SIG-M5 treated with dmso at 0.1 percent for 504 hours (cell line): ENCODE measurements at regions not wholly inside any gene's neighbourhood (a gene's known extent, or its start where the extent isn't known, plus 50 kb on each side); places are given as distances from the start of the nearest gene placed in this dataset.

ENCODE experiments used
- DNase-seq: peaks from one replicate; lab custom pipeline; 2025; ENCODE audit not compliant: unreplicated experiment; lab: John Stamatoyannopoulos, UW

DNA sequence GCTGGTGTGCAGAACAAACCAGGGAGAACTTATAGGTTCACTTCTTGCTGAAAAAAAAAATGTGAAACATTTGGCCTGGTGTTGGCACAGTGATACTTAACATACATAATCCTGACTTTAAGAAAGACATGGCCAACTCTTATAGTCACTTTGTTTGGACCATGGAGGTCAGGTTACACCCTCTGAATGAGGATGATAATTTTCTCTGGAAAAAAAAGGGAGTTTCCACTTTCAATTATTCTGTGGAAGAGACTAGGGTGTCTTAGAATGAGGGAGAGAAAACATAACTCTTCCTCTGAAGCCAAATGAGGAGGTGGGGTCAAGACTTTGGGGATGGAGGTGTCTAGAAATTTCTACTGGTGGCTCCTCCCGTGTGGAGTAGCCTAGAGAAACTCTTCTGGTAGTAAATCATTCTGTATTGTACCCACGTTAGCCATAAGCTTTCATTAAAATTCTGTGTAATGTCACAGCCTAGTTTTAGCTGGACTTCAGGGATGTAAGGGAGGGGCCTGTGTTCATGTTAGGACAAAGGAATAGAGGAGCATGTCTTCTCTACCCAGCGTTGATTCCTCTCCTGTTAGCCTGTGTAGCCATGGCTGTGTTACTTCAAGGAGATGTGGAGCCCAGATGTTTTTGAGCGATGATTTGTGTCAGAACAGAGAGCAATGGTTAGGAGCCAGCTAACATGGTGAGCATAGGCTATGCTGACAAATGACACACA lies 328.3 kb downstream of the GPAT3 start:
- DNase-seq = no peak

GRCh38 chr4:83862471-83862870 lies 326.6 kb downstream of the GPAT3 start:
- no peak for DNase-seq

GRCh38 chr4:83860200-83860599 lies 324.3 kb downstream of the GPAT3 start:
- no peak for DNase-seq

GRCh38 chr4:83858131-83858530 lies 322.2 kb downstream of the GPAT3 start:
- DNase-seq = no peak

DNA sequence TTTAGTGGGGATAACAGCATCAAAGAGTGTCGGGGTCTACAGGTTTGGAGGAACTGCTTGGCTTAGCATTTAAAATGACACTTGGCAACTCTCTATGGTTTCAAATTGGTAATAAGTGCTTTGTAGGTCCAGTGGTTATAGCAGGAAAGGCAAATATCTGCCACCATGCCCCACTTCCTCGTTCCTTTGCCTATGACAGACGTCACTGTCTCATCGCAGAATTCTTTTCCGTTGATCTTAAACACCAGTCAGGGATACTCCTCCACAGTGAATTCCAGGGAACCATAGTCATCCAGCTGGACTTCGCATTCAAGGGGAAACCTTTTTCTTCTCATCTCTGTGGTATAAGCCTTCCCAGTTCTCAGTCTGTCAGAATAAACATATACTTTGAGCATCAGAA lies 319.1 kb downstream of the GPAT3 start:
- no peak for DNase-seq

- no peak for DNase-seq
These were observed 316.2 kb downstream of the GPAT3 start for GRCh38 chr4:83852085-83852451.

GRCh38 chr4:83851261-83852084 lies 315.6 kb downstream of the GPAT3 start:
- DNase-seq = no peak

- no peak for DNase-seq
These were observed 314.5 kb downstream of the GPAT3 start for GRCh38 chr4:83850435-83850834.

DNA sequence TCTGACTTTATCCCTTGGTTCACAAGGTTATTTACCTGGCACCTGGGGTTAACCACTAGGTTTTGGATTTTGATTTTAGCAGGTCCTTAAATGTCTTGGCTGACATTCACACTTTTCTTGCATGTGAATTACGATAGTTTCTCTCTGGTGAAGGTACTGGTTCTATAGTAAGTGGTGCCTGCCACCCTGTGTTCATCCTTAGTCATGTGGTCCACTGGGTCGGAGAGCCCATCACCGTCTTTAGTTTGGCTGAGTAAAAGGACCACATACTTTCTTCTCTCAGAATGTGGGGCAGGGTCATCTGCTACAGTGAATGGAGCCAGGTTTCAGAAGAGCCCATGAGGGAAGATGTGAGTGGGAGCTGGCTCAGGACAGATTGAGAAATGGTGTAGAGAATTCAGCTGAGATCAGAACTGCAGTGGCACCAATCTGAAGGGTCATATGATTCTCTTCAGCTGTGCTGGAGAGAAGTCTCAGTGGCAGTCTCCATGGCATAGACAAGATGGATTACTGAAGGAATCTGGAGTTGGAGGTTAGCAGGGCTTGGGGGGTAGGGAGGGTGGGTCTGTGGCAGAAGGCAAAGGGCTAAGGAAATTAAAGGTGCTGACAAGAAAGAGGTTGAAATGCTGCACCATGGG lies 310.4 kb downstream of the GPAT3 start:
- DNase-seq = no peak

- DNase-seq = no peak
These were observed 303.7 kb downstream of the GPAT3 start for GRCh38 chr4:83839615-83840014.

- no peak for DNase-seq
These were observed 301.9 kb downstream of the GPAT3 start for GRCh38 chr4:83837614-83838308.

GRCh38 chr4:83833920-83834319 lies 298.0 kb downstream of the GPAT3 start:
- no peak for DNase-seq

DNA sequence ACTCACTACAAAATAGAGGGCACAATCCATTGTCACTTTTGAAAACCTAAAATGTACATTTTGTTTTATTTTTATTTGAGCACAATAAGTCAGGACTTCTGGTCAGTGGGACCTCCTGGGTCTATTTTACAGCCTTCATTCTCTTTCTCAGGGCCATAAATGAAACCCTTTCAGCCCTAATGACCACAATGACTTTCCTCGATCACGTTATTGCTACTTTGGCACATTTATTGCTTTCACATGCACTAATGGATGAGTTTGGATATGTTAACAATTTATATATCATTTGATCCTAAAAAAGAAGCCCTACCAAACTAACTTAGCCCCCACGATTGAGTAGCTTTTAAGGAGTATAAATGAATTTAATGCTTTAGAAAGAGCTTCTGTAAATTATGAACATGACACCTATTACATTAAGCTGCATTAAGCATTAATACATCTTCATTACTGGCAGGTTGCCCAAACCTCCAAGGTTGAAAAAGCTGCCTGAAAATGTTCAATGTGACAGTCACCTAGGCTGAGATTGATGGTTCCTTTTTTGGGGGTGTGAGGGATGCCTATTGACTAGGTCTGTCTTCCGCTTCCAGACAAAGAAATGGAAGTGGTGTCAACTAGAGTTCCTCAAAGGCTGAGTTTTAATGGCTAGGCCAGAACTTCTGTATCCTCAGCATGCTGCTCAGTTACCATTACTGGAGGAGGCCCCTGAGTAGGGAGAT lies 296.4 kb downstream of the GPAT3 start:
- no peak for DNase-seq

DNA sequence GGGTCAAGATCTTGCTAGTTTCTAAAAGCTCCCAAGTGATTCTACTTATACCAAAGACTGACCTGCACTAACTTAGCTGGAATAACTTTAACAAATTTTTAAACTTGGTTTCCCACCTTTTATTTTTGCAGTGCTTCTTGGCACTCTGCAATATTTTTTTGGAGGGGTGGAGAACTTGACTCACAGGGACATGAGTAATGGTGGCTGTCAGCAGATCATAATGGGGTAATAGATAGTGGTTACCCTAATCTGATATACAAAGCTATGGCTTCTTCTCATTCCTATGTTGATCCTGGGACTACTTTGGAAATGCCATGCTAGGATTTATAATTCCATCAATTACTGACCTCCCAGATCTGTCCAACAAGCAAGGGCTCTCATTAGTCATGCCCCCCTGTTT lies 295.7 kb downstream of the GPAT3 start:
- DNase-seq = no peak

DNA sequence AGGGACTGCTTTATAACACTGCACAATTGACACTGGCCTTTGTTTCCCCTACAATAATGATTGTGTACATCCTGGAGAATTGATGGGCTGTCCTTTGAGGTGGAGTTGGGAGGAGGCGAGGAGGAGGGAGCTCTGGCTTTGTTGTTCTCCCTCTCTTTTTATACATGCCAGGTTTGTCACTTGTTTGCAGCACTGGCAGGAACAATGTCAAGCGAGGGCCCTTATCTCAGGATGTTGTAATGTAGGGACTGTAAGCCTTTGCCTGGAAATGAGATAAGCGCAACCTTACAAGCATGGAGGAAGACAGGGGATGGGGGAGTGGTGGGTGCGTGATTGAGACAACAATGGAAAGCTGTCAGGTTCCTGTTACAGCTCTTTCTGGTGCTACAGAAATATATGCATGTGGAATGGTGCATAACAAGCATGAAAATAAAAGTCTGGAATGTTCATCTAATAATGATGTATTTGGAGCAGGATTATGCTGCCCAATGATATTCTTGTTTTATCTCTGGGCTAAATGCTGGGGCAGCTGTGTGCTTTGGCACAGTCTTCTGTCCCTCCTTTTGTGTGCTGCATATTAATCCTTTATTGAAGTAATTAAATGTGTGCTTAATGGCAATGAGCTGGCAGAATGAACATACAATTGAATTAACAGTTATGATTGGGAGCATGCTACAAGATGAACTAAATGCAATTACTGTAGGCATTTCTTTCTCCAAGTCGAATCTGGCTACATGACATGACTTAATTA lies 294.4 kb downstream of the GPAT3 start:
- DNase-seq = no peak

DNA sequence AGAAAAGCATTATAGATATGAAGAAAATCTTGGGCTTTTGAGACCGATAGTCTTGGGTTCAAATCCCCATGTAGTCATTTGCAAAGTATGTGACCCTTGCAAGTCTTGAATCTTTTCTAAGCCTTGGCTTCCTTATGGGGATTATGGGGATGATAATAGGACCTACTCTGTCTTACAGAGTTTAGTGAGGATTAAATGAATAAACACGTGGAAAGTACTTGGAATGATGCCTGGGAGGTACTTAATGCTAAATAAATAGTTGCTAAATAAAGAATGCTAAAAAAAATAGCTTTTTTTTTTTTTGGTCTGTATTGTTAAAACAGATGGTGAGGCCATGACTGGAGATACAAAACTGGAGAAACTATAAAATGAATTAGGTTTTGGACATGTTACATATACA lies 292.7 kb downstream of the GPAT3 start:
- no peak for DNase-seq

DNA sequence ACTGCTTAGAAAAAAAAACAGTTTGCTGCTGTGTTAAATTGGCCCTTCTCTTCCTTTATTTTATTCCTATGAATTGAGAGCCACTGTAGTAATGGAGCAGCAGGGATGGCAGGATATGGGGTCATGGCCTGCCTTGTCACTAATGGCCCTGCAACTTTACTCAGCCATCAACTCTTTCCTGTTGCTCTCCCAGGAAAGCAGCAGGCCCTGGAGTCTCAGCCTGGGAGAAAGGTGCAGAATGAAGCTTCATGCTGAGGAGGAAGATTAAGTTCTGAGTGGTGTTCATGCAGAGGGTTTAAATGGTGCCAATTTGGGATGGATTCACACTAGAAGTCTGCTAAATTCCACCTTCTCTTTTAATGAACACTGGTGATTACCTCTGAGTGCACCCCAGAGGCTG lies 285.6 kb downstream of the GPAT3 start:
- DNase-seq = no peak

GRCh38 chr4:83819582-83819981 lies 283.7 kb downstream of the GPAT3 start:
- no peak for DNase-seq

DNA sequence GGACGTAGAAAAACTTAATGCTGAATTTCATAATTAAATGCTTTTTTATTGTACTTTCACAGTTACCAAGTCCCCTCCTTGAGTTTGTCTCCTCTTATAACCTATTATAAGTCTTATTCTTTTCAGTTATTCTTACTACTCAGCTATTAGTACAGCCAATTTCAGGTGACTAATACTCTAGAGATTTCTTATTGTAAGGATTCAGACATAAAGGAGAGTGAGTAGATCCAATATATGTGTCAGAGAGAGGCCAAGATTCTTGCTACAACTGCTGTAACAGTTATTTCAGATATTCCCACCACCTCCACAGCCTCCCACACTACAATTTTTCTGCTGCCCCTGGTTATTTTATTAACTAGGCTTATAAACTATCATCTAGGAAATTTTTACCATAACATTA lies 274.5 kb downstream of the GPAT3 start:
- no peak for DNase-seq

- DNase-seq = no peak
These were observed 273.7 kb downstream of the GPAT3 start for GRCh38 chr4:83809581-83809980.
